IMR-90 (cell line): ENCODE measurements at regions not wholly inside any gene's neighbourhood (a gene's known extent, or its start where the extent isn't known, plus 50 kb on each side); places are given as distances from the start of the nearest gene placed in this dataset.

Source experiments
- BHLHE40 ChIP-seq: fragments of 150-350 bp; IDR thresholded peaks from 2 replicates; pipeline ENCODE4 v1.6.1; 2016; ENCODE audit warnings: mild to moderate bottlenecking, low read depth, low read length
- CEBPB ChIP-seq: IDR thresholded peaks from 2 replicates; pipeline ENCODE4 v1.6.1; 2012; ENCODE audit warnings: low read depth, low read length, improper control_type of control experiment
- CTCF ChIP-seq: conservative IDR thresholded peaks from 2 replicates; pipeline ENCODE4 v1.5.1; 2012; ENCODE audit warnings: mild to moderate bottlenecking, low read depth, low read length, improper control_type of control experiment
- ELK1 ChIP-seq: fragments of 150-350 bp; IDR thresholded peaks from 2 replicates; pipeline ENCODE4 v1.6.1; 2016; ENCODE audit warnings: low read depth, mild to moderate bottlenecking, low read length, moderate library complexity, borderline replicate concordance
- FOS ChIP-seq: fragments of 150-350 bp; IDR thresholded peaks from 2 replicates; pipeline ENCODE4 v1.6.1; 2016; ENCODE audit warnings: low read depth, low read length
- MAFK ChIP-seq: IDR thresholded peaks from 2 replicates; pipeline ENCODE4 v1.6.1; 2012; ENCODE audit warnings: low read depth, low read length, improper control_type of control experiment
- MAZ ChIP-seq: IDR thresholded peaks from 2 replicates; pipeline ENCODE4 v1.6.1; 2012; ENCODE audit warnings: low read depth, mild to moderate bottlenecking, low read length, improper control_type of control experiment, moderate library complexity, borderline replicate concordance
- MXI1 ChIP-seq: IDR thresholded peaks from 2 replicates; pipeline ENCODE4 v1.6.1; 2012; ENCODE audit warnings: low read depth, mild to moderate bottlenecking, low read length, moderate library complexity, borderline replicate concordance
- NFE2L2 ChIP-seq: fragments of 150-350 bp; IDR thresholded peaks from 2 replicates; pipeline ENCODE4 v1.6.1; 2016; ENCODE audit warnings: low read depth, mild to moderate bottlenecking, low read length
- POLR2A ChIP-seq: IDR thresholded peaks from 2 replicates; pipeline ENCODE4 v1.6.1; 2012; ENCODE audit warnings: mild to moderate bottlenecking, low read depth, low read length
- RAD21 ChIP-seq: IDR thresholded peaks from 2 replicates; pipeline ENCODE4 v1.6.1; 2012; ENCODE audit warnings: low read length, improper control_type of control experiment
- RFX5 ChIP-seq: IDR thresholded peaks from 2 replicates; pipeline ENCODE4 v1.8.0; 2012; ENCODE audit warnings: low read depth, mild to moderate bottlenecking, low read length, moderate library complexity
- SMC3 ChIP-seq: fragments of 150-350 bp; IDR thresholded peaks from 2 replicates; pipeline ENCODE4 v1.6.1; 2016; ENCODE audit warnings: low read depth, mild to moderate bottlenecking, antibody characterized with exemption, low read length, moderate library complexity
- USF2 ChIP-seq: fragments of 150-350 bp; IDR thresholded peaks from 2 replicates; pipeline ENCODE4 v1.6.1; 2017; ENCODE audit warnings: mild to moderate bottlenecking, antibody characterized with exemption, low read length, low read depth

GRCh38 chr2:188684795-188685194, 289.4 kb upstream of the COL3A1 start:
- no peak for TF ChIP-seq CTCF
- no peak for TF ChIP-seq FOS
- TF ChIP-seq POLR2A: no peak
- no peak for TF ChIP-seq RAD21
- no peak for TF ChIP-seq SMC3
- TF ChIP-seq MAFK: no peak
- TF ChIP-seq MAZ: no peak
- no peak for TF ChIP-seq CEBPB
- no peak for TF ChIP-seq USF2
- no peak for TF ChIP-seq RFX5
- TF ChIP-seq MXI1: no peak
- no peak for TF ChIP-seq NFE2L2
- no peak for TF ChIP-seq ELK1
- no peak for TF ChIP-seq BHLHE40
